GM11168 (cell line): ENCODE measurements at regions not wholly inside any gene's neighbourhood (a gene's known extent, or its start where the extent isn't known, plus 50 kb on each side); places are given as distances from the start of the nearest gene placed in this dataset.

Source experiments
- in situ Hi-C: fragments of 300-500 bp; cut with MboI; formaldehyde crosslinking; loops from one replicate; pipeline ENCODE4 v1.12.0; 2022; ENCODE audit warnings: low sequenced_read_pairs; ENCODE audit not compliant: unreplicated experiment

DNA sequence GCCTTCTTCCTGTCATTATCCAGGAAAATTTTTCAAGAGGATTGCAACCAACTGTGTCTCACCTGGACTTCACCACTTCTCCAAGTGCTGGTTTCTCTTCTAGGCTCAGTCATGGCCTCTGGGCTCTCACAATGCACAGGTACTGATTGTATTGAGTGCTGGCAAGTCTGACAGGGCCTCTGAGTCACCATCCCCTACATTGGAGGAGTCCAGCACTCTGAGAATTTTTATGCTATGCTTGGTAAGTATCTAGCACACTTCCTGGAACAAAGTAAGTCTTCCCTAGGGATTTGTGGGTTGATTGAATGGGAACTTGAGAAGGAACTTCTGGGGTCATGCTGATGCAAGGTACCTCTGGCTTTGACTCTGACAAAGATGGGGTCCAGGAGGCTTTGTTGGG, 147.2 kb upstream of the CELF4 start:
- in situ Hi-C loops, result no loop called here

GRCh38 chr18:37711766-37712505, 146.3 kb upstream of the CELF4 start:
- in situ Hi-C loops, result no loop called here

GRCh38 chr18:37710726-37711125, 145.1 kb upstream of the CELF4 start:
- in situ Hi-C loops, result no loop called here

- in situ Hi-C loops, result no loop called here
Measured at GRCh38 chr18:37709740-37710139, 144.1 kb upstream of the CELF4 start.

DNA sequence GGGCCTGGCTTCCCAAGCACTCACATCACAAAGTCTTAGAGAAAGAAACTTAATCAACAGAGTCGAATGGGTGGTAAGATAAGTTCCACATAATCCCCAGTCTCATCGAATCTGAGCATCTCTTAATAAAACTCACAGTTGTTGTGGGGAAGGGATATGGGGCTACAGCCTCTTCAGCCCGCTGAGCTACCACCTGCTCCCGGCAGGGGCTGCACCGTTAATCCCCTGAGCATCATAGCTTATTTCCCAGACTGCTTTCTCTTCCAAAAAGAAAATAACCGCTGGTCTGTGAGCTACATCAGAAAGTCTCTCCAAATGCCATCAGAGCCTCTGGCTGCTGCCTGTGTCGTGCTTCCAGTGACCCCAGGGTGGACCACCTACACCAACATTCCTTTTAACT, 139.4 kb upstream of the CELF4 start:
- in situ Hi-C loops, result no loop called here

GRCh38 chr18:37702841-37703240, 137.2 kb upstream of the CELF4 start:
- in situ Hi-C loops, result no loop called here

GRCh38 chr18:37701967-37702366, 136.4 kb upstream of the CELF4 start:
- in situ Hi-C loops, result no loop called here

DNA sequence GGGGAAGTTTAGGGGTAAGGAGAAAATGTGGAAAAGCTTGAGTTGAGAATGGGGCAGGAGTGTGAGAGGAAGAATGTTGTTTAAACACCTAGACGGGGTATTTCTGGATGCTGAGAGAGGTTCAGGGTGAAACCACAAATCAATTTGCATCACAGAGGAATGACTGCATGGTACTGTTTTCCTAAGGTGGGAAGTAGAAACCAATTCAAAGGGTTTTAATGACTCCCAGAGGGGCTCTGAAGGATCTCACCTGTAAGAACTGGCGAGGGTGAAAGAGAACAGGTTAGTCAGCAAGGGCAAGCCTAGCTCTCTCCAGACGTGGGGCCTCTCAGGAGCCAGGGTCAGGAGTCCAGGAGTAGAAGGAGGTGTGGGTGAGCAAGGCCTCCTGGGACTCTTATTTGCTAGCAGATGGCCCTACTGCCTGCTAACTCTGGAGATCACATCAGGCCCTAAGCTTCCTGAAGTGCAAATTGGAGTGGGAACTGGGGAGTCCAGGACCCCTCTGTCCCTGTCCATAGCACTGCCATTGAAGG, 133.0 kb upstream of the CELF4 start:
- in situ Hi-C loops, result no loop called here

DNA sequence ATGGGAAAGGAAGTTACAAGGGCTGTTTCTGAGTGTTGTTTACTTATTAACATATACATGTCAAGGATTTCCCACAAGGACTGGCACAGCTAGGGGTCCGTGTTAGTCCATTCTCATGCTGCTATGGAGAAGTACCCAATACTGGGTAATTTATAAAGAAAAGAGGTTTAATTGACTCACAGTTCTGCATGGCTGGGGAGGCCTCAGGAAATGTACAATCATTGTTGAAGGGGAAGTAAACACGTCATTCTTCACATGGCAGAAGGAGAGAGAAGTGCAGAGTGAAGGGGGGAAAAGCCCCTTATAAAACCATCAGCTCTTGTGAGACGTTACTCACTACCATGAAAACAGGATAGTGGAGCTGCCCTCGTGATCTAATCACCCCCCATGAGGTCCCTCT, 128.9 kb upstream of the CELF4 start:
- in situ Hi-C loops, result no loop called here

- in situ Hi-C loops, result no loop called here
Measured at GRCh38 chr18:37691162-37691561, 125.6 kb upstream of the CELF4 start.

DNA sequence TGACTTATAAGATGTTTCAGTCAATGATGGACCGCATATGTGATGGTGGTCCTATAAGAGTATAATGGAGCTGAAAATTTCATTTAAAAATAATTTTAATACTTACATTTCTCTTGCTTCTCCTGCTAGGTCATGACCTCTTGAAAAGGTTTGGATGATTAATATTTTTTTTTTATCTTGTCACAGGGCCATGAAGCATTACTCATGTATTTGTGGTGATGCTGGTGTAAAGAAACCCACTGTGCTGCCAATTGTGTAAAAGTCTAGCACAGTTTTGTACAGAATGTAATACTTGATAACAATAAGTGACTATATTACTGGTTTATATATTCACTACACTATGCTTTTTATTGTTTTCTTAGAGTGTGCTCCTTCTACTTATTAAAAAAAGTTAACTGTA, 124.2 kb upstream of the CELF4 start:
- in situ Hi-C loops, result no loop called here

GRCh38 chr18:37684590-37684989, 119.0 kb upstream of the CELF4 start:
- in situ Hi-C loops, result no loop called here

GRCh38 chr18:37684183-37684582, 118.6 kb upstream of the CELF4 start:
- in situ Hi-C loops, result no loop called here

DNA sequence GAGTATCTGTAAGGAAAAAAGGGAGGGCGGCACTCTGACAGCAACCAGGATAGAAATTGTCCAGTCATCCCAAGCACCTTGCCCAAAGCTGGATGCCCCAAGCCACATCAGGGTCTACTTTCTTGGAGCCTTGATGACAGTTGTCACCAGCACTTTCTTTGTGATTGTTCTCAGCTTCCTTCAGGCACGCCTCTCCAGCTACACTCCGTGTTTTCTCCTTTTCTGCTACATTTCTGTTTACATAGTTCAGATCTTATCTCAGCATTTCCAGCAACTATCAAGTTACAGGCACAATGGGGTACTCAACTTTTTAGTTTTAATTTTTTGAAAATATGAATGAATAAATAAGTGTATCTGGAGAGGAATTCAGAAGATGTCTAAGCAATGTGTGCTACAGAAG, 115.3 kb upstream of the CELF4 start:
- in situ Hi-C loops, result no loop called here

- in situ Hi-C loops, result no loop called here
Measured at GRCh38 chr18:37676276-37676675, 110.7 kb upstream of the CELF4 start.

DNA sequence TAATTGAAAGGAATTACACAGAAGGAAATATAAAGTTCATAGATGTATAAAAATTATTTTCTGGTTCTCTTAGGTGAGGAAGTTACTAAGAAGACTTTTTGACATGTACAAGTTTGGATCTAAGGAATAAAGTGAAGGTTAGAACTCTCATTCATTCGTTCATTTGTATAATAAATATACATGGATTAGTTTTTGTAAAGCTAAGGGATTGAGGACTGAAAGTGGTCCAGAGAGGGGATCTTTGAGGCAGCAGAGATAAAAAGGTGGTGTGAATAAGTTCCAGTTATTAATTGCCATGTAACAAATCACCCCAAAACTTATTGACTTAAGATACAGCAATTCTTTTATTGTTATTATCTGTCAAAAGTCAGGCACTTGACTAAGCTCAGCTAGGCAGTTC, 110.1 kb upstream of the CELF4 start:
- in situ Hi-C loops, result no loop called here

DNA sequence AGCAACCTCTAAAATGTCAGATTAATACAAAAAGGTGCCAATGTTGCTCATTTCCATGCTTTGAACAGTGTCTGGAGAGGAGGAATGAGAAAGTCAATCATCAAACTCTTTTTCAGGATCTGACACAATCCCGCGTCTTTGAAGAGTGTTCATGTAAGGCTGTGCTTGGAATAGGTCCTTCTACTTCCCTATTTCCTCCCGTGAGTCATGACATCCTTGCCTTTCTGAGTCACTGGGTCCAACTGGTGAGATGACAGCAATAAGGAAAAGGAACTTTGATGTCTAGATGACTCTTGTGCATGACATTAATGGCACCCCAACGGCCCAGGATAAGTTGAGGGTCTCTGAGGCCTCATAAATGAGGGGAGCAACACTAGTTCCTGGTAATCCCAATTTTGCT, 109.0 kb upstream of the CELF4 start:
- in situ Hi-C loops, result no loop called here

- in situ Hi-C loops, result no loop called here
Measured at GRCh38 chr18:37673671-37674070, 108.1 kb upstream of the CELF4 start.

DNA sequence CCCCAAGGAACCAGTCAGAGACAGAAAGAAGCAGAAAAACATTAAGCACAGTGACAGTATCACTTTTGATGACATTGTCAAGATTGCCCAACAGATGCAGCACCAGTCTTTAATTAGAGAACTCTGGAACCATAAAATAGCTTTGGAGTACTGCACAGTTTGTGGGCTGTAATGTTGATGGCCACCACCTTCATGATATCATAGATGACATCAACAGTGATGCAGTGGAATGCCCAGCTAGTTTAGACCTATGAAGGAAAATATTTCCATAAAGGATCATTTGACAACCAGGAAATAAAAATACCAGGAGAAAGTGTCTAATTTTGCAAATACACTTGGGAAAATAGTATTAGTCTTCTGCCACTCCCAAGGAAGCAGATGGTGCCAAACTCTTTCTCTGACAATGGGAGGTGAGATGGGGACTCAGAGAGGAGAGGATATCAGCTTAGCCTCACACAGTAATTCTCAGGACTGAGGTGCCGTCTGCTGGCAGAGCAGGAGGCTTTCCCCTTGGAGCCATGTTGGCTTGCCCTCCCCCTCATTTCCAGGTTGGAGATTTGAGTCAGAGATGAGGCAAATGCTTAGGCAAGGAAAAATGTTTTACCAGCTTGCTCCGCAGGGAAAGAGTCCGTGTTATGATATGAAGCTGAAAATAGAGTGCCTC, 107.5 kb upstream of the CELF4 start:
- in situ Hi-C loops, result no loop called here

DNA sequence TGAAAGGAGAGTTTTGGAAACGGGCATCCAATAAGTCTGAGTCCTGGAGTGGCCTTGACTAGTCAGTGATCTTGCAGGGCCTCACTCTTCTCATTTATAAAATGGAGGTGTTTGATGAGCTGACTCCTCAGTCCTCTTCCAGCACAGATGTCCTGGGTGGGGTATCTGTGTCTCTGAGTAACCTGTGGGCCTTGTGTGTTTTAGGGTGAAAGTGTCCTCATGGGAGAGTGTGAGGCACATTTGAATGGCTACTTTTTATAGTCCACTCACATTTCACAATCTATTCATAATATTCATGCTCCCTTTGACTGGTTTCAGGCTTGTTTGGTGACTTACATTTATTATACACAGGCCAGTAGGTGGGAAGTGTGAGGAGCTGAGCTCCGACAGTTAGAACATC, 106.4 kb upstream of the CELF4 start:
- in situ Hi-C loops, result no loop called here

GRCh38 chr18:37671530-37671929, 105.9 kb upstream of the CELF4 start:
- in situ Hi-C loops, result no loop called here

GRCh38 chr18:37671119-37671518, 105.5 kb upstream of the CELF4 start:
- in situ Hi-C loops, result no loop called here
